ENCODE measurements at regions not wholly inside any gene's neighbourhood (a gene's known extent, or its start where the extent isn't known, plus 50 kb on each side); places are given as distances from the start of the nearest gene placed in this dataset.

- H3K4me3 ChIP-seq (ENCODE audit: low read depth, low read length): no peak overlapping the region
- H3K9me3 ChIP-seq (ENCODE audit: control insufficient read depth, low read length): no peaks in the 10 kb centered on the region
- no peak overlapping the region for H3K4me2 ChIP-seq (ENCODE audit: low read length)
- no peak overlapping the region for H3K9ac ChIP-seq
- H3K79me2 ChIP-seq: no peaks in the 10 kb centered on the region
- TF ChIP-seq, protein P1, sequence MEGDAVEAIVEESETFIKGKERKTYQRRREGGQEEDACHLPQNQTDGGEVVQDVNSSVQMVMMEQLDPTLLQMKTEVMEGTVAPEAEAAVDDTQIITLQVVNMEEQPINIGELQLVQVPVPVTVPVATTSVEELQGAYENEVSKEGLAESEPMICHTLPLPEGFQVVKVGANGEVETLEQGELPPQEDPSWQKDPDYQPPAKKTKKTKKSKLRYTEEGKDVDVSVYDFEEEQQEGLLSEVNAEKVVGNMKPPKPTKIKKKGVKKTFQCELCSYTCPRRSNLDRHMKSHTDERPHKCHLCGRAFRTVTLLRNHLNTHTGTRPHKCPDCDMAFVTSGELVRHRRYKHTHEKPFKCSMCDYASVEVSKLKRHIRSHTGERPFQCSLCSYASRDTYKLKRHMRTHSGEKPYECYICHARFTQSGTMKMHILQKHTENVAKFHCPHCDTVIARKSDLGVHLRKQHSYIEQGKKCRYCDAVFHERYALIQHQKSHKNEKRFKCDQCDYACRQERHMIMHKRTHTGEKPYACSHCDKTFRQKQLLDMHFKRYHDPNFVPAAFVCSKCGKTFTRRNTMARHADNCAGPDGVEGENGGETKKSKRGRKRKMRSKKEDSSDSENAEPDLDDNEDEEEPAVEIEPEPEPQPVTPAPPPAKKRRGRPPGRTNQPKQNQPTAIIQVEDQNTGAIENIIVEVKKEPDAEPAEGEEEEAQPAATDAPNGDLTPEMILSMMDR (IDR thresholded peaks at IDR 0.05): no peak
- no peaks in the 10 kb centered on the region for H3K27me3 ChIP-seq (ENCODE audit: control insufficient read depth, insufficient read depth, low read length)
- no peak overlapping the region for H2AFZ ChIP-seq
- H3K27ac ChIP-seq: no peak overlapping the region
- H3K36me3 ChIP-seq (ENCODE audit: control insufficient read depth, insufficient read depth, low read length): no peaks in the 10 kb centered on the region
- no peaks in the 10 kb centered on the region for H3K4me1 ChIP-seq
These were observed 494.3 kb upstream of the USP15 start for GRCh38 chr12:61765926-61766325.

- H3K27me3 ChIP-seq (ENCODE audit: control insufficient read depth, insufficient read depth, low read length): no peaks in the 10 kb centered on the region
- TF ChIP-seq, protein P1 (IDR thresholded peaks at IDR 0.05): no peak
- H3K4me2 ChIP-seq (ENCODE audit: low read length): no peak overlapping the region
- H3K4me1 ChIP-seq: no peaks in the 10 kb centered on the region
- no peak overlapping the region for H3K9ac ChIP-seq
- H2AFZ ChIP-seq: no peak overlapping the region
- no peaks in the 10 kb centered on the region for H3K9me3 ChIP-seq (ENCODE audit: control insufficient read depth, low read length)
- no peaks in the 10 kb centered on the region for H3K79me2 ChIP-seq
- no peak overlapping the region for H3K27ac ChIP-seq
- H3K4me3 ChIP-seq (ENCODE audit: low read depth, low read length): no peak overlapping the region
- H3K36me3 ChIP-seq (ENCODE audit: control insufficient read depth, insufficient read depth, low read length): no peaks in the 10 kb centered on the region
These were observed 479.8 kb upstream of the USP15 start for GRCh38 chr12:61780435-61780834.

DNA sequence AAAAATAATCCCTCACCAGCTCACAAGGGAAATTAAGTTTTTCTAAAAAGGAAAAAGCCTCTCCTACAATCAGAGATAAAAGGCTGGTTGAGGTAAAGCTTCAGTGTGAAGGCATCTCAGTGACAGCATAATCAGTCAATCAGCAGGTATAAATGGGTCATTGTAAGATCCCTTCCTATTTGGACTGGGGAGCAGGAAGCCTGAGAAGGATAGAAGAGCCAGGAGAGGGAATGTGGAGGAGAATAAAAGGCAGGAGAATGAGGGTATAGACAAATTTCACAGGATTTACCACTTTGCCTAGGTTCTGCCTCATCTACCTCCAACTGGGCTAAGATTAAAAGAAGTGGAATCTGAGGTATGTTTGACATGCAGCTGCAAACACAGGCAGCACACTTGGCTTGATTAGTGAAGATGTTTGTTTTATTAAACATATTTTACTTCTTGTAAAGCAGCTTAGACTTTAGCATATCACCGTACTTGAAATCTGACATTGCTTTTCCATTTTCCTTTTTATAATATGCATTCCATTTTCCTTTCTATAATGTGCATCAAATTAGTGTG, 479.1 kb upstream of the USP15 start:
- Histone ChIP-seq H3K9ac (no peak overlapping the region), H3K4me3 (ENCODE audit: low read depth, low read length) (no peak overlapping the region), H3K27ac (no peak overlapping the region), H3K4me1 (no peaks in the 10 kb centered on the region), H3K9me3 (ENCODE audit: control insufficient read depth, low read length) (no peaks in the 10 kb centered on the region), H3K79me2 (no peaks in the 10 kb centered on the region), H3K4me2 (ENCODE audit: low read length) (no peak overlapping the region), H2AFZ (no peak overlapping the region), H3K27me3 (ENCODE audit: control insufficient read depth, insufficient read depth, low read length) (no peaks in the 10 kb centered on the region), H3K36me3 (ENCODE audit: control insufficient read depth, insufficient read depth, low read length) (no peaks in the 10 kb centered on the region)
- TF ChIP-seq, protein P1 (IDR thresholded peaks at IDR 0.05): no peak

DNA sequence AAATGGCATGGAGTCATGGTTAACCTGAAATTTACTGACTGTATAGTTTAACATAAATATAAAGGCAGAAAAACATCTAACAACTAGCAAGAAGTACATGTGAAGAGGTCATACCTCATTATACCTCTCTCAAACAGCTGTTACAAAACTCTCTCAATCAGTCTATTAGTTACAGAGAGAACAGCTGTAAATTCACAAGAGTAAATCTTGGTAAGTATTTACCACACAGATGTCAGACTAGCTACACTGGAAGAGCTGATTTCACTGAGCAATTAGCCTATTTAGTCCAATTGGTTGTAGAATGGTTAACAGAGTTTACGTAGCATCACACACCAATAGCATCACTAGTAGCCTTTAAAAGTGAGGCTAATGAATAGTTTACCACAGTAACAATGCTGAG, 463.4 kb upstream of the USP15 start:
- no peak overlapping the region for H2AFZ ChIP-seq
- no peak overlapping the region for H3K27ac ChIP-seq
- H3K79me2 ChIP-seq: no peaks in the 10 kb centered on the region
- H3K9ac ChIP-seq: no peak overlapping the region
- H3K4me3 ChIP-seq (ENCODE audit: low read depth, low read length): no peak overlapping the region
- TF ChIP-seq, protein P1 (IDR thresholded peaks at IDR 0.05): no peak
- no peaks in the 10 kb centered on the region for H3K27me3 ChIP-seq (ENCODE audit: control insufficient read depth, insufficient read depth, low read length)
- H3K36me3 ChIP-seq (ENCODE audit: control insufficient read depth, insufficient read depth, low read length): no peaks in the 10 kb centered on the region
- H3K4me2 ChIP-seq (ENCODE audit: low read length): no peak overlapping the region
- no peaks in the 10 kb centered on the region for H3K9me3 ChIP-seq (ENCODE audit: control insufficient read depth, low read length)
- no peaks in the 10 kb centered on the region for H3K4me1 ChIP-seq

DNA sequence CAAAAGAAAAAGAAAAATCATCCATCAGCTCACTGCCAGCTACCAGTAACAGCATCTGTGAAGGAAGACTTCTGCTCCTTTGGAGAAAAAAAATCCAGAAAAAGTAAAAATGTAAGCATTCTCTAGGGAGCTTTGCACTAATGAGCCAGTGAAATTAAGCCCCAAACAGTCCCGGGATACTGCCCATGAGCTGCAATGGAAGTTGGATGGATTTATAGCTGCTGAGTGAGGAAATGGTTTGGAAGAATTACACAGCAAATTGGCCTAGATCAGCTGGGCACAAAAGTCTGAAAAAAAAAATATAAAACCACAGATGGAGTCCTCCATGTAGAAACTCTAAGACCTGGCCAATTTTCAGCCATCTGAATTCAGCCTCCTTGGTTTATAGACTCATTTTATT, 462.9 kb upstream of the USP15 start:
- Histone ChIP-seq H3K27ac (no peak overlapping the region), H3K36me3 (ENCODE audit: control insufficient read depth, insufficient read depth, low read length) (no peaks in the 10 kb centered on the region), H3K4me2 (ENCODE audit: low read length) (no peak overlapping the region), H3K9me3 (ENCODE audit: control insufficient read depth, low read length) (no peaks in the 10 kb centered on the region), H3K4me3 (ENCODE audit: low read depth, low read length) (no peak overlapping the region), H2AFZ (no peak overlapping the region), H3K4me1 (no peaks in the 10 kb centered on the region), H3K27me3 (ENCODE audit: control insufficient read depth, insufficient read depth, low read length) (no peaks in the 10 kb centered on the region), H3K79me2 (no peaks in the 10 kb centered on the region), H3K9ac (no peak overlapping the region)
- TF ChIP-seq, protein P1 (IDR thresholded peaks at IDR 0.05): no peak
